LNCAP (cell line): ENCODE measurements at regions not wholly inside any gene's neighbourhood (a gene's known extent, or its start where the extent isn't known, plus 50 kb on each side); places are given as distances from the start of the nearest gene placed in this dataset.

ENCODE experiments used
- CTCF ChIP-seq: fragments of 450-650 bp; IDR thresholded peaks from 2 replicates; pipeline ENCODE4 v1.5.1; 2017; ENCODE audit warnings: mild to moderate bottlenecking

GRCh38 chr1:81125672-81126071 is 675.1 kb upstream of the ADGRL2 start:
- no peak for TF ChIP-seq CTCF

GRCh38 chr1:81121306-81121705 is 679.4 kb upstream of the ADGRL2 start:
- no peak for TF ChIP-seq CTCF

- TF ChIP-seq CTCF = no peak
These were observed 681.4 kb upstream of the ADGRL2 start for GRCh38 chr1:81119319-81119718.

DNA sequence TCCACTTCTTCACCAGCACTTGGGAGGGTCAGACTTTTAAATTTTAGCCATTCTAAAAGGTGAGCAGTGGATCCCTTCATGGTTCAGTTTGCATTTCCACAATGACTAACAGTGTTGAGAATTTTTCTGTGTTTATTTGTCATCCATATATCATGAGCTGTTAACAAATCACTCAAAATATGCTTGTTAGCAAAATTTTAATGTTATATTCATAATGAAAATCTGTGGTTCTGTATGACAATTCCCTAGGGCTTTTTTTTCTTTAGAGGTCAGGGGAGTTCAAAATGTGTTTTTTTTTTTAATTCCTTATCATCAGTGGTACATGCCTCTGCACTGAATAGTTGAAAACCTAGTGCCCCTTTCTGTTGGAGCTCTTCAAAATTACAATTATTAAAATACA is 682.2 kb upstream of the ADGRL2 start:
- TF ChIP-seq CTCF = no peak

GRCh38 chr1:81115422-81115821 is 685.3 kb upstream of the ADGRL2 start:
- no peak for TF ChIP-seq CTCF

DNA sequence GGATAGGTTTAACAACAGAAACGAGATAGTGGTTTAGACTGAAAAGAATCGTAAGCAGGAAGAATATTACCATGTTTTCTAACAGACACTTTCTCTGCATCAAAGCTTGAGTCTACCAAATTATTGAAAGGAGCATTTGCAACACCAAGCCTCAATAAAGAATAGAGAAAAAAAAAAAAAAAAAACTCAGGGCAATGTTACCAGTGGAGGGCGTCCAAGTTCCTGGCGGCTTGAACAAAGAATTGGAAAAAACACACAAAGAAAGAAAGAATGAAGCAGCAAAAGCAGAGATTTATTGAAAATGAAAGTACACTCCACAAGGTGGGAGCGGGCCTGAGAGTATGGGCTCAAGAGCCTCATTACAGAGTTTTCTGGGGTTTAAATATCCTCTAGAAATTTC is 686.5 kb upstream of the ADGRL2 start:
- TF ChIP-seq CTCF = peak; percentile 35; the same call in 1 of the 2 replicates

DNA sequence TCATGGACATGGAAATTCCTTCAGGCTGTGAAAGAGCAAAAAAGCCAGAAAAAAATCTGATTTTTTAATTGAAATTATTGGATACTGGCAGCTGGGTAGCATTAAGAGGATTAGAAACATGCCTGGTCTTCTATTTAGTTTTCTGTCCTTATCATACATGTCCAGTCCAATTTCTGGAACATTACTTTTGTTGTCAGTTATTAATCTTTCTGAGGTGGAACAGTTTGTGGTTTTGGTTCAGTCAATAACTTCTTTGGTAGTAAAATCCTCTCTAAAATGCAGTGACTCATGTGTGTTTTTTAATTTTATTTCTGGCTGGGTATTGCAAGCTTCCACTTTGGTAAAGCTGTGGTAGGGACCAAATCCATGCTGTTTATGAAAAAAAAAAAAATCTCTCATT is 687.0 kb upstream of the ADGRL2 start:
- no peak for TF ChIP-seq CTCF

GRCh38 chr1:81111818-81112217 is 688.9 kb upstream of the ADGRL2 start:
- no peak for TF ChIP-seq CTCF
